Activated CD4-positive, alpha-beta T cell treated with anti-CD3 and anti-CD28 coated beads for 36 hours (primary cell): ENCODE measurements at regions not wholly inside any gene's neighbourhood (a gene's known extent, or its start where the extent isn't known, plus 50 kb on each side); places are given as distances from the start of the nearest gene placed in this dataset.

Source experiments
- ATAC-seq: fragments of 200-7000 bp; cut with Tn5 transposase; one replicate; pipeline ENCODE4 v1.10.0; 2021; ENCODE audit warnings: mild to moderate bottlenecking, moderate library complexity
- CTCF ChIA-PET: fragments of 350-600 bp; sonication (Branson Sonifier 250); formaldehyde crosslinking; loops from one replicate; lab custom pipeline; 2021; ENCODE audit warnings: antibody characterized with exemption; lab: Charles Lee
- POLR2A ChIA-PET: fragments of 350-600 bp; sonication (Branson Sonifier 250); formaldehyde crosslinking; loops from one replicate; lab custom pipeline; 2021; ENCODE audit warnings: antibody characterized with exemption, inconsistent platforms; lab: Charles Lee
- DNase-seq: peaks from one replicate; pipeline ENCODE4 v3.0.0-alpha.2; 2020
- H3K27ac Mint-ChIP-seq: one replicate; pipeline ENCODE4 v1.8.0; 2021; ENCODE audit warnings: mixed read lengths
- H3K27me3 Mint-ChIP-seq: one replicate; pipeline ENCODE4 v1.8.0; 2021; ENCODE audit warnings: mixed read lengths
- H3K36me3 Mint-ChIP-seq: one replicate; pipeline ENCODE4 v1.8.0; 2021; ENCODE audit warnings: low read depth, mixed read lengths
- H3K4me1 Mint-ChIP-seq: one replicate; pipeline ENCODE4 v1.8.0; 2021; ENCODE audit warnings: mixed read lengths
- H3K4me3 Mint-ChIP-seq: one replicate; pipeline ENCODE4 v1.8.0; 2021; ENCODE audit warnings: mild to moderate bottlenecking, moderate library complexity, mixed read lengths
- H3K9me3 Mint-ChIP-seq: one replicate; pipeline ENCODE4 v1.8.0; 2021; ENCODE audit warnings: low read depth, mixed read lengths
- intact Hi-C, 2 experiments: fragments of 100-400 bp; cut with DNase I in 1 of 2; cut with micrococcal nuclease in 1 of 2; formaldehyde crosslinking; loops; one replicate each; pipeline versions ENCODE4 v1.14.2 to v1.15.1; 2022 to 2024; cut with DNase I, micrococcal nuclease

DNA sequence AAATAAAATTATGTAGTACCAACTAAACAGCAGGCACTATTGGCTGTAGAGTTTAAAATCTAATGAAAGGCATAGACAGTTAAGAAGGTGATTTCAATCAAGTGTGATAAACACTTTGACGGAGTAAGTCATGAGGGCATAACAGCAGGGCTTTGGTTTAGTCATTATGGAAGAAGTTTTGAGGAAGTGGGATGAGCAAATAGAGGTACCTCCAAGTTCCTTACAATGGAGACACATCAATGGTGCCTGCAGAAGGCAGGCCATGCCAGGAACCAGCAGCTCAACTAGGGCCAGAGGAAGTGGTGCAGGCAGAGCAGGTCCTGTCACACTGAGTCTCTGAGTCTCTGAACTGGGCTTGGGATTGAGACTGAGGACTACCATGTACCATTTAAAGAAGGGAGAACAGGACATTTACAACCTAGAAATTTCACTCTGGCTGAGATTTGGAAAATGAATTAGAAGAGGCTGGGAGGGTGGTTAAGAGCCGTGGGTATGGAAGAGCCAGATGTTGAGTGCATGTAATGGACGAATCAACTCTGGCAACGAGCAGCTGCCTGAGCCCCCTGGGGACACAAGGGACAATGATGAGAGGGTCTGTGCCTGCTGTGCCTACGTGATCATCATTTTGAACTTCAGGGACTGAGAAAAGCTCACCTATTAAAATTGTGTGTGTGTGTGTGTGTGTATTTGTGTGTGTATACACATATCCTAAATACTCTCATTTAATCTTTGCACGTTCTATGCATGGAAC lies 208.7 kb upstream of the POM121L12 start:
- ChIA-PET CTCF (no interaction called here), POLR2A (no interaction called here)
- H3K27ac Mint-ChIP-seq, result no peak overlapping the region
- no peak for DNase-seq
- intact Hi-C loops, result no loop called here
- H3K27me3 Mint-ChIP-seq, result no peaks in the 10 kb centered on the region
- ATAC-seq, result no peak
- no peaks in the 10 kb centered on the region for H3K4me1 Mint-ChIP-seq
- H3K9me3 Mint-ChIP-seq, result peaks cover 22% of the 10 kb centered on the region
- H3K36me3 Mint-ChIP-seq, result no peaks in the 10 kb centered on the region
- no peak overlapping the region for H3K4me3 Mint-ChIP-seq

- CTCF ChIA-PET, result interaction anchor here (0.6 kb wide), 1 partner anchor 33 kb away, joined by 3 read pairs; no protein-coding TSS in a partner anchor
Observed at GRCh38 chr7:52825611-52826010, 209.8 kb upstream of the POM121L12 start.

DNA sequence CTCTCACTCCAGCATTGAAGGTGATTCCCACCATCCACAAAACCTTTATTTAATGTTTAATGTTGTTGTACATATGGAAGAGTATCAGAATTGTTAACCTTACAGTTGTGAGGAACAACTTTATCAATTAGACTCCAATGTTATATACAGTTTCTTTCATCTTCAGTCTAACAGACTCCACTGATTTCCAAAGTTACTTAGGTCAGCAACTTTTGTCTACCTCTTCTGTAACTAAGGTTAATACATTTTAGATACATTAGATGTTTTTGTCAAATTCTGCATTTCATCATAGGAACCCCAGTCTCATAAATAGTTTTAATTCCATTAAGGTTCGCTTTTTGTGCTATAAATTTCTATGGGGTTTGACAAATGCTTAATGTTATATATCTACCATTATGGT lies 223.9 kb upstream of the POM121L12 start:
- ChIA-PET CTCF (no interaction called here), POLR2A (no interaction called here)
- Mint-ChIP-seq H3K9me3 (peaks cover 14% of the 10 kb centered on the region), H3K36me3 (no peaks in the 10 kb centered on the region), H3K27ac (no peak overlapping the region), H3K4me3 (no peak overlapping the region), H3K4me1 (no peaks in the 10 kb centered on the region), H3K27me3 (no peaks in the 10 kb centered on the region)
- DNase-seq, result no peak
- no peak for ATAC-seq
- intact Hi-C loops, result no loop called here

More at GRCh38 chr7:52825611-52826010, 209.8 kb upstream of the POM121L12 start:
- intact Hi-C loops, result no loop called here
- ATAC-seq, result no peak
- H3K9me3 Mint-ChIP-seq, result peaks cover 30% of the 10 kb centered on the region
- H3K27me3 Mint-ChIP-seq, result no peaks in the 10 kb centered on the region
- no peak for DNase-seq
- H3K36me3 Mint-ChIP-seq, result no peaks in the 10 kb centered on the region
- H3K27ac Mint-ChIP-seq, result no peak overlapping the region
- H3K4me1 Mint-ChIP-seq, result no peaks in the 10 kb centered on the region
- H3K4me3 Mint-ChIP-seq, result no peak overlapping the region
- POLR2A ChIA-PET, result no interaction called here

- no peaks in the 10 kb centered on the region for H3K4me1 Mint-ChIP-seq
- peaks cover 15% of the 10 kb centered on the region for H3K9me3 Mint-ChIP-seq
- no peaks in the 10 kb centered on the region for H3K36me3 Mint-ChIP-seq
- POLR2A ChIA-PET, result no interaction called here
- ATAC-seq (no peak), DNase-seq (no peak)
- intact Hi-C loops, result no loop called here
- H3K27me3 Mint-ChIP-seq, result no peaks in the 10 kb centered on the region
- no peak overlapping the region for H3K4me3 Mint-ChIP-seq
- CTCF ChIA-PET, result no interaction called here
- H3K27ac Mint-ChIP-seq, result no peak overlapping the region
Observed at GRCh38 chr7:52799817-52800216, 235.6 kb upstream of the POM121L12 start.

DNA sequence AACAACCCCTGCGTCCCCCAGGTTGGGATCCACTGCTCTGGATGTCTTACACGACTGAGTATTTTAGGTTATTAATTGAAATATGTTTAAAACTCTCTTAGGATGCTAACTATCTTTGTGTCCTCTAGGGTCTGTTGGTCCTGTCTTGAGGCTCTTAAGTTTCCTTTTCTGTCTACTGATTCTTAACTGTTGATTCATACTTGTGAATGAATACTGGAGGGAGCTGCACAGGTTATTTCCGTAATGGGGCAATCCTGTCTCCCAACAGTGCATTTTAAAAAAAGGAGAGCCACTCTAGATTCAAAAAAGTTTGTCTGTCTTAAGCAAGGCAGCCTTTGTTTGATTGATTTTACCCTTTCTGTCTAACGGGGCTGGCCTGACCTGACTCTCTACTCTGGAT lies 237.6 kb upstream of the POM121L12 start:
- Mint-ChIP-seq H3K4me3 (no peak overlapping the region), H3K4me1 (no peaks in the 10 kb centered on the region), H3K36me3 (no peaks in the 10 kb centered on the region), H3K9me3 (peaks cover 15% of the 10 kb centered on the region), H3K27ac (no peak overlapping the region), H3K27me3 (no peaks in the 10 kb centered on the region)
- intact Hi-C loops, result no loop called here
- POLR2A ChIA-PET, result no interaction called here
- DNase-seq (no peak), ATAC-seq (no peak)
- CTCF ChIA-PET, result no interaction called here

DNA sequence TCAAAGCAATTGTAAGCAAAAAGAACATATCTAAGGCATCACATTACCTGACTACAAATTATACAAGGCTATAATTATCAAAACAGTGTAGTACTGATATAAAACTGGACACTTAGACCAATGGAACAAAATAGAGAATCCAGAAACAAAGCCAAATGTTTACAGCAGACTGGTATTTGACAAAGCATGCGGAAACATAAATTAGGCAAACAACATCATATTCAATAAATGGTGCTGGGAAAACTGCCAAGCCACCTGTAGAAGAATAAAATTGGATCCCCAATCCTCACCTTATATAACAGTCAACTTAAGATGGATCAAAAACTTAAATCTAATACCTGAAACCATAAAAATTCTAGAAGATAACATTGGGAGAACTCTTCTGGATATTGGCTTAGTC lies 240.8 kb upstream of the POM121L12 start:
- H3K27ac Mint-ChIP-seq, result no peak overlapping the region
- intact Hi-C loops, result no loop called here
- no peaks in the 10 kb centered on the region for H3K27me3 Mint-ChIP-seq
- ChIA-PET CTCF (no interaction called here), POLR2A (no interaction called here)
- ATAC-seq (no peak), DNase-seq (no peak)
- H3K4me1 Mint-ChIP-seq, result no peaks in the 10 kb centered on the region
- H3K36me3 Mint-ChIP-seq, result no peaks in the 10 kb centered on the region
- H3K4me3 Mint-ChIP-seq, result no peak overlapping the region
- peaks cover 11% of the 10 kb centered on the region for H3K9me3 Mint-ChIP-seq

- H3K36me3 Mint-ChIP-seq, result no peaks in the 10 kb centered on the region
- DNase-seq (no peak), ATAC-seq (no peak)
- CTCF ChIA-PET, result interaction anchor here (0.8 kb wide), 1 partner anchor 866 kb away, joined by 3 read pairs; no protein-coding TSS in a partner anchor
- no peak overlapping the region for H3K4me3 Mint-ChIP-seq
- no peaks in the 10 kb centered on the region for H3K27me3 Mint-ChIP-seq
- intact Hi-C loops, result no loop called here
- POLR2A ChIA-PET, result no interaction called here
- no peaks in the 10 kb centered on the region for H3K4me1 Mint-ChIP-seq
- H3K9me3 Mint-ChIP-seq, result peaks cover 11% of the 10 kb centered on the region
- no peak overlapping the region for H3K27ac Mint-ChIP-seq
Observed at GRCh38 chr7:52791176-52791700, 244.2 kb upstream of the POM121L12 start.

DNA sequence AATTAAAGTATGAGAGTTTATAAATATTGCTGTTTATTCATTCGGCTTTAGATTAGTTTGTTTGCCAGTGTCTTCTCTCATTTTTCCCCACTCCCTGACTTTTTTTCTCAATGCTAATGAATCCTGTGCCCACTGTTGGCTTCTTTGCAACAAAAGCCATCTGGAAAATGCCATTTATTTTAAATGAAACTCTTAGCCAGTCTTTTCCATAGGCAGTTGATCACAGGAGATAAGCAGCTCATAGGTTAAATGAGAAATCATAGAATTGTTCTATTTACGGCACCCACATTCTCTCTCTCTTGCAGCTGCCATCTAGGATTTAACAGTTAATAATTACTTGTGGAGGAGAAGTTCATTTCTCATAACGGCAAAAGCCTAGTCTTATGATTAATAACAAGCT lies 249.3 kb upstream of the POM121L12 start:
- CTCF ChIA-PET, result no interaction called here
- POLR2A ChIA-PET, result no interaction called here
- Mint-ChIP-seq H3K9me3 (peaks cover 23% of the 10 kb centered on the region), H3K27me3 (no peaks in the 10 kb centered on the region), H3K4me1 (no peaks in the 10 kb centered on the region), H3K36me3 (no peaks in the 10 kb centered on the region), H3K27ac (no peak overlapping the region), H3K4me3 (no peak overlapping the region)
- DNase-seq (no peak), ATAC-seq (no peak)
- intact Hi-C loops, result no loop called here

DNA sequence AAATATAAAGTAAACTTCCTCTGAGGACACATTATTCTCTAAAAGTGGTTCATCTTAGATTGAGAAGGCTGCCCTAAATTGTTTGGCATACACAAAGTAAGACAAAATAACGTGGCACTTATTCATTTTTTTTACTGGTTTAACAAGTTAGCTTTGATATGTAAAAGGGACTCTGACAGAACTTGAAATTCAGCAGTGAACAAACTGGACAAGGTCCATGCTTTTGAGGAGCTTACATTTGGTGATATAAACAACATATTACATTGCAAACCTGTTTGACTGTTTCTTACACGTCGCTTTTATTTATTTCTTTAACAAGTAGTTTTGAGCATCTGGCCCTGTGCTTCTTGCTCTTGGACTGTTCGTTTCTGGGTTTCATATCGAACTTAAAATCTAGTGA lies 253.1 kb upstream of the POM121L12 start:
- no peaks in the 10 kb centered on the region for H3K36me3 Mint-ChIP-seq
- H3K27me3 Mint-ChIP-seq, result no peaks in the 10 kb centered on the region
- intact Hi-C loops, result no loop called here
- POLR2A ChIA-PET, result no interaction called here
- H3K4me1 Mint-ChIP-seq, result no peaks in the 10 kb centered on the region
- CTCF ChIA-PET, result no interaction called here
- DNase-seq (no peak), ATAC-seq (no peak)
- H3K27ac Mint-ChIP-seq, result no peak overlapping the region
- peaks cover 15% of the 10 kb centered on the region for H3K9me3 Mint-ChIP-seq
- no peak overlapping the region for H3K4me3 Mint-ChIP-seq

DNA sequence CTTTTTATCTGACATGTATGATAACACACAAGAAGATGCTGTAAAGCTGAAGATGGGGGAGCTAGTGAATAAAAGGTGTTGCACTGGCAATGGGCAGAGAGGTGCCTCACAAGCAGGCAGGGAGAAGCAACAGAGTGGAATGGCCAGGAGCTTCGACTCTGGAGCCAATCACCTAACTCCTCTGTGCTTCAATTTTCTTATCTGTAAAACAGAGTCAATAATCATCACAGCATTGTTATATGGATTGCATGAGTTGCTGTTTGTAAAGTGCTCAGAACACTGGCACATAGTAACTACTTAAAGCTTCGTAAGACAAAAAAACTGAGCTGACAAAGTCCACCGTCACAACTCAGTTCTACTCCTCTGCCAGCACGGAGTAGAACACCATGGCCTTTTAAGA lies 254.2 kb upstream of the POM121L12 start:
- DNase-seq (no peak), ATAC-seq (no peak)
- H3K4me1 Mint-ChIP-seq, result no peaks in the 10 kb centered on the region
- no peaks in the 10 kb centered on the region for H3K27me3 Mint-ChIP-seq
- ChIA-PET CTCF (interaction anchor here (0.7 kb wide), 1 partner anchor 520 kb away, joined by 3 read pairs; no protein-coding TSS in a partner anchor), POLR2A (interaction anchor here (0.5 kb wide), 1 partner anchor 559 kb away, joined by 3 read pairs; no protein-coding TSS in a partner anchor)
- no peaks in the 10 kb centered on the region for H3K36me3 Mint-ChIP-seq
- H3K27ac Mint-ChIP-seq, result no peak overlapping the region
- intact Hi-C loops, result no loop called here
- H3K9me3 Mint-ChIP-seq, result peaks cover 15% of the 10 kb centered on the region
- H3K4me3 Mint-ChIP-seq, result no peak overlapping the region

- intact Hi-C loops, result no loop called here
- ChIA-PET CTCF (interaction anchor here (1.1 kb wide), 1 partner anchor 41 kb away, joined by 3 read pairs; no protein-coding TSS in a partner anchor), POLR2A (no interaction called here)
- H3K4me1 Mint-ChIP-seq, result no peaks in the 10 kb centered on the region
- no peaks in the 10 kb centered on the region for H3K27me3 Mint-ChIP-seq
- no peak overlapping the region for H3K27ac Mint-ChIP-seq
- no peak overlapping the region for H3K4me3 Mint-ChIP-seq
- no peaks in the 10 kb centered on the region for H3K36me3 Mint-ChIP-seq
- ATAC-seq (no peak), DNase-seq (no peak)
- H3K9me3 Mint-ChIP-seq, result peaks cover 5% of the 10 kb centered on the region
Observed at GRCh38 chr7:52779004-52779403, 256.4 kb upstream of the POM121L12 start.
